ENCODE measurements at regions not wholly inside any gene's neighbourhood (a gene's known extent, or its start where the extent isn't known, plus 50 kb on each side); places are given as distances from the start of the nearest gene placed in this dataset.

GRCh38 chr11:70710192-70710591 is 311.9 kb downstream of the CTTN start:
- TF ChIP-seq CTCF (IDR thresholded peaks at IDR 0.05): no peak
- TF ChIP-seq ZFX (IDR thresholded peaks at IDR 0.05; ENCODE audit: borderline replicate concordance): no peak
